Mammary epithelial cell (primary cell): ENCODE measurements at regions not wholly inside any gene's neighbourhood (a gene's known extent, or its start where the extent isn't known, plus 50 kb on each side); places are given as distances from the start of the nearest gene placed in this dataset.

Experiments used
- EZH2 ChIP-seq: IDR thresholded peaks from 2 replicates; pipeline ENCODE4 v1.6.1; 2012; ENCODE audit warnings: low read length, inconsistent platforms, borderline replicate concordance
- TF ChIP-seq, protein P1 (sequence below), 2 donors: IDR thresholded peaks in 1 of 2; conservative IDR thresholded peaks in 1 of 2; 2 replicates each; pipeline ENCODE4 v1.5.1; 2011 to 2012; ENCODE audit warnings: inconsistent platforms in 2 of 2, low read length in 2 of 2, mild to moderate bottlenecking in 2 of 2, control low read depth in 1 of 2, low read depth in 1 of 2; ENCODE audit not compliant: insufficient read depth in 1 of 2; ENCODE audit errors: extremely low read depth in 1 of 2

DNA sequence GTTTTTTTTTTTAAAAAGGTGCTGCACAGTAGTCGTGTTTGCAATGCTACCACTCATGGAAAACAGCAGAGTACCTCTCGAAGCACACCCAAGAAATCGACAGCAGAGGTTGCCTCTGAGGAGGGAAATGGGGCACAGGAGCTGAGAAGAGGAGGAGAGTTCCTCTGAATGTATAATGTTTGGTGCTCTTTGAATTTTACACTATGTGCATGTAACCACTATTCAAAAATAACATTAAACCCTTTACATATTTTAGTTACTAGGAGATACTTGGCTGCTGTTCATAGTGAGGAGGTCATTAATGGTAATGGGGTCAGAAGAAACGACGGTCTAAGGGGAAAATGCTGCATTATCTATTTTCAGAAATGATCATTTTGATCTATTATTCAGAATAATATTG is 129.4 kb upstream of the CLEC14A start:
- TF ChIP-seq, protein P1, sequence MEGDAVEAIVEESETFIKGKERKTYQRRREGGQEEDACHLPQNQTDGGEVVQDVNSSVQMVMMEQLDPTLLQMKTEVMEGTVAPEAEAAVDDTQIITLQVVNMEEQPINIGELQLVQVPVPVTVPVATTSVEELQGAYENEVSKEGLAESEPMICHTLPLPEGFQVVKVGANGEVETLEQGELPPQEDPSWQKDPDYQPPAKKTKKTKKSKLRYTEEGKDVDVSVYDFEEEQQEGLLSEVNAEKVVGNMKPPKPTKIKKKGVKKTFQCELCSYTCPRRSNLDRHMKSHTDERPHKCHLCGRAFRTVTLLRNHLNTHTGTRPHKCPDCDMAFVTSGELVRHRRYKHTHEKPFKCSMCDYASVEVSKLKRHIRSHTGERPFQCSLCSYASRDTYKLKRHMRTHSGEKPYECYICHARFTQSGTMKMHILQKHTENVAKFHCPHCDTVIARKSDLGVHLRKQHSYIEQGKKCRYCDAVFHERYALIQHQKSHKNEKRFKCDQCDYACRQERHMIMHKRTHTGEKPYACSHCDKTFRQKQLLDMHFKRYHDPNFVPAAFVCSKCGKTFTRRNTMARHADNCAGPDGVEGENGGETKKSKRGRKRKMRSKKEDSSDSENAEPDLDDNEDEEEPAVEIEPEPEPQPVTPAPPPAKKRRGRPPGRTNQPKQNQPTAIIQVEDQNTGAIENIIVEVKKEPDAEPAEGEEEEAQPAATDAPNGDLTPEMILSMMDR (conservative IDR thresholded peaks at IDR 0.05 in 1 of 2, IDR thresholded peaks at IDR 0.05 in 1 of 2; ENCODE audit: extremely low read depth in 1 of 2, insufficient read depth in 1 of 2, low read depth in 1 of 2, low read length in 2 of 2): no peak
- TF ChIP-seq EZH2: no peak
